A549 (cell line): ENCODE measurements at regions not wholly inside any gene's neighbourhood (a gene's known extent, or its start where the extent isn't known, plus 50 kb on each side); places are given as distances from the start of the nearest gene placed in this dataset.

Experiments
- CHD4 ChIP-seq: fragments of 200-600 bp; sonication (generic); IDR thresholded peaks from 2 replicates; pipeline ENCODE4 v1.6.1; 2016; ENCODE audit warnings: antibody characterized with exemption, mild to moderate bottlenecking, borderline replicate concordance
- CTCF ChIP-seq: fragments of >200 bp; sonication (Bioruptor Twin); formaldehyde crosslinking; IDR thresholded peaks from 3 replicates; pipeline ENCODE4 v1.5.1; 2016
- KDM1A ChIP-seq: fragments of 200-600 bp; sonication (generic); IDR thresholded peaks from 2 replicates; pipeline ENCODE4 v1.6.1; 2016; ENCODE audit warnings: low read depth, mild to moderate bottlenecking
- MYC ChIP-seq: IDR thresholded peaks from 2 replicates; pipeline ENCODE4 v1.6.1; 2012; ENCODE audit warnings: mild to moderate bottlenecking, inconsistent platforms, low read length, improper control_type of control experiment, borderline replicate concordance
- RARB ChIP-seq: fragments of 250-450 bp; sonication (Bioruptor Pico); IDR thresholded peaks from 2 replicates; pipeline ENCODE4 v1.8.0; 2021; ENCODE audit warnings: mild to moderate bottlenecking, moderate library complexity
- USF2 ChIP-seq: fragments of 450-650 bp; IDR thresholded peaks from 2 replicates; pipeline ENCODE4 v1.6.1; 2014; ENCODE audit warnings: antibody characterized with exemption
- ZFP36 ChIP-seq: fragments of 450-650 bp; IDR thresholded peaks from 2 replicates; pipeline ENCODE4 v1.6.1; 2014; ENCODE audit warnings: borderline replicate concordance; ENCODE audit not compliant: partially characterized antibody

GRCh38 chr3:118168175-118168574, 866.5 kb downstream of the IGSF11 start:
- TF ChIP-seq ZFP36 = no peak
- no peak for TF ChIP-seq RARB (CRISPR knock-in tag)
- no peak for TF ChIP-seq KDM1A
- no peak for TF ChIP-seq MYC
- no peak for TF ChIP-seq CTCF
- no peak for TF ChIP-seq CHD4
- TF ChIP-seq USF2 = no peak
